IgD-negative memory B cell (primary cell): ENCODE measurements at regions not wholly inside any gene's neighbourhood (a gene's known extent, or its start where the extent isn't known, plus 50 kb on each side); places are given as distances from the start of the nearest gene placed in this dataset.
A peak's percentile ranks its signal among the peaks of the same experiment; 100 is the strongest.

Experiments
- H3K27ac Mint-ChIP-seq, 3 donors: one replicate each; pipeline ENCODE4 v1.8.0; 2020 to 2022; ENCODE audit warnings: mild to moderate bottlenecking in 3 of 3, mixed read lengths in 3 of 3, moderate library complexity in 1 of 3
- H3K27me3 Mint-ChIP-seq: one replicate; pipeline ENCODE4 v1.8.0; 2021; ENCODE audit warnings: mixed read lengths
- H3K36me3 Mint-ChIP-seq: one replicate; pipeline ENCODE4 v1.8.0; 2020; ENCODE audit warnings: mild to moderate bottlenecking, mixed read lengths
- H3K4me1 Mint-ChIP-seq, 3 donors: one replicate each; pipeline ENCODE4 v1.8.0; 2020 to 2022; ENCODE audit warnings: mixed read lengths in 3 of 3, mild to moderate bottlenecking in 1 of 3
- H3K4me3 Mint-ChIP-seq, 4 donors: one replicate each; pipeline ENCODE4 v1.8.0; 2020 to 2022; ENCODE audit warnings: mild to moderate bottlenecking in 4 of 4, mixed read lengths in 4 of 4, moderate library complexity in 3 of 4
- H3K9me3 Mint-ChIP-seq, 3 donors: one replicate each; pipeline ENCODE4 v1.8.0; 2020 to 2021; ENCODE audit warnings: mixed read lengths in 3 of 3, mild to moderate bottlenecking in 1 of 3

GRCh38 chr22:25359601-25360261, 140.3 kb downstream of the CRYBB2 start:
- Mint-ChIP-seq H3K9me3 (no peaks in the 10 kb centered on the region), H3K36me3 (peaks cover 7% of the 10 kb centered on the region), H3K27ac (no peak overlapping the region), H3K27me3 (no peaks in the 10 kb centered on the region), H3K4me1 (peaks cover 0 to 6% (median 0%) of the 10 kb centered on the region in 3 donors), H3K4me3 (no peak overlapping the region)

DNA sequence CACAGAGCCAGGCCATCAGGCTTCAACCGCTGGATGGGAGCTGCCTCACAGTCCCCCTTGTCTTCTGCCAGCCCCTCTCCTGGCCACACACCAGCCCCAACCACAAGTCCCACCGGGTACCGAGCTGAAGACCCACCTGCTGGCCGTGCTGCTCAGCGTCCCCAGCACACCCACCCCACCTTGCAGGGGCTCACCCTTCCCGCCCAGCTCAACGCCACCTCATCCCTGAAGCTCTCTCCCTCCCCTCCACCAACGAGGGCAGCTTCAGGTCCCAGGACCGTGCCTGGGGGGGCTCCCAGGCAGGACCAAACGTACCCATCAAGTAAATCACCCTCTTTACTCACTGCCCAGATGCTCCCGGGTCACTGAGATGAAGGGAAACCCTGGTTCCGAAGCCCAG, 141.0 kb downstream of the CRYBB2 start:
- peaks cover 7% of the 10 kb centered on the region for H3K36me3 Mint-ChIP-seq
- no peak overlapping the region for H3K4me3 Mint-ChIP-seq
- H3K4me1 Mint-ChIP-seq, result peaks cover 0 to 6% (median 0%) of the 10 kb centered on the region in 3 donors
- H3K27ac Mint-ChIP-seq, result no peak overlapping the region
- no peaks in the 10 kb centered on the region for H3K27me3 Mint-ChIP-seq
- H3K9me3 Mint-ChIP-seq, result no peaks in the 10 kb centered on the region

DNA sequence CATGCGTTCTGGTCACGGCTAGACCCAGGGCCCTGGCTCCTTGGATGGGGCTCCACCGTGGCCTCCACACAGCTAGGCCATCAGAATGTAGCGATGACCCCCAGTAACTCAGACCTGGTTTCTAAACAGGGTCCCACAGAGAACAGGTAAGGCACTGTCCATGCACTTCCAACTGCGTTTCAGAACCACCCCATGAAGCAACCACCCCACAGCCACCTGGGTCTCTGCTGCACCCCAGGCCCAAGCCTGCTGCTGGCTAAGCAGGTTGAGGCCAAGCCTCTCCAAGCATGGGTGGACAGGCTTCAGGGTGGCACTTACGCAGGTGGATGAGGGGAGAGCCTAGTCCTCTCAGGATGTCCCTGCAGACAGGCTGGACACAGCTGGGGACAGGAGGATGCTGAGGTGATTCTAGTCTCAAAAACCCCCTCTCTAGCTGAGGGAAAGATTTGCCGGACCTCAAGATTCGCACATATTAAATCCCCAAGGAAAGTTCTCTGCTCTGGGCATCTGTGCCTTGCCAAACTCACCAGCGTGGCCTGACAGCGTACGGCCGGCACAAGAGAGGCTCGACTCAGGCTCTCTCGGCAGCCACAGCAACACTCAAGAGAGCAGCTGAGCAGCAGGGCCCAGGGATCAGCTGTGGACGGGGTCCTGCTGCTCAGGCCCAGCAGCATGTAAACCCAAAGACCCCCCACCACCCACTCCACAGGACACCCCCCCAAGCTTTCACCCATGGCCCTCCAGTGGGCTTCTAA, 141.6 kb downstream of the CRYBB2 start:
- no peaks in the 10 kb centered on the region for H3K9me3 Mint-ChIP-seq
- H3K27ac Mint-ChIP-seq, result no peak overlapping the region
- H3K27me3 Mint-ChIP-seq, result no peaks in the 10 kb centered on the region
- H3K4me3 Mint-ChIP-seq, result no peak overlapping the region
- peaks cover 0 to 6% (median 0%) of the 10 kb centered on the region in 3 donors for H3K4me1 Mint-ChIP-seq
- H3K36me3 Mint-ChIP-seq, result peaks cover 4% of the 10 kb centered on the region

DNA sequence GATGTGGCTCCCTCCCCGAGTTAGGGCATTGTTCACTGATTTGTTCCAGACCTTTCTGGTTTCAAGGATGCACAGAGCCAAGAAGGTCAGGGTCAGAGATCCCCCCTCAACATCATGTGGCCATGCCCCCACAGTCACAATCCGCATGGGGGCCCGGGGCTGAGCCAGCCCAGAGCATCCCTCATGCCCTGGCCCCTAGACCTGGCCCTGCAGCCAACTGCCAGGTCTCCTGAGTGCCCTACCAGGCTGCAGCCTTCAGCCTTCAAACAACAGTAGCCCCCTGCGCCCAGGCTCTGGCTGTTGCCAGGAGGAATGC, 142.4 kb downstream of the CRYBB2 start:
- Mint-ChIP-seq H3K27ac (peak overlapping the region in 1 of 3 donors; percentile 45), H3K36me3 (peaks cover 1% of the 10 kb centered on the region), H3K9me3 (no peaks in the 10 kb centered on the region), H3K27me3 (no peaks in the 10 kb centered on the region), H3K4me1 (peaks cover 0 to 6% (median 0%) of the 10 kb centered on the region in 3 donors), H3K4me3 (no peak overlapping the region)

GRCh38 chr22:25362215-25362882, 142.9 kb downstream of the CRYBB2 start:
- H3K9me3 Mint-ChIP-seq, result no peaks in the 10 kb centered on the region
- H3K27ac Mint-ChIP-seq, result peak overlapping the region in 1 of 3 donors; percentile 45
- no peaks in the 10 kb centered on the region for H3K27me3 Mint-ChIP-seq
- peaks cover 0 to 6% (median 0%) of the 10 kb centered on the region in 3 donors for H3K4me1 Mint-ChIP-seq
- no peaks in the 10 kb centered on the region for H3K36me3 Mint-ChIP-seq
- no peak overlapping the region for H3K4me3 Mint-ChIP-seq

DNA sequence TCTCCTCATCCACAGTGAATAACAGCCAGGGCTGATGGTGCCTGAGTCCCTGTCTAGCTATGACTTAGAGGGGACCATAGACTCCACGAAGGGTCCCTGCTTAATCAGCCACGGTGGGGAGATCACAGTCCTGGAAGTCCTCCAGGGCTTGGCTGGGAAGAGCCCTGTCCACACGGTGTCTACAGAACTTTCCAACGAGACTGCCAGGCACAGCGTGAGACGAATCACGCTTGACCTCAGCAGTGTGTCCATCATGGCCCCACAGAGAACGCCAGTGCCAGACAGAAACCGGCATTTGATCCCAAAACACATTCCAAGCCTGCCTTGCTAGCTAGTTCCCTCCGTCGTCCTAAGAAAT, 143.4 kb downstream of the CRYBB2 start:
- no peak overlapping the region for H3K4me3 Mint-ChIP-seq
- H3K9me3 Mint-ChIP-seq, result no peaks in the 10 kb centered on the region
- H3K27me3 Mint-ChIP-seq, result no peaks in the 10 kb centered on the region
- H3K4me1 Mint-ChIP-seq, result peaks cover 0 to 6% (median 0%) of the 10 kb centered on the region in 3 donors
- H3K27ac Mint-ChIP-seq, result peak overlapping the region in 1 of 3 donors; percentile 74
- H3K36me3 Mint-ChIP-seq, result peaks cover 1% of the 10 kb centered on the region

GRCh38 chr22:25363474-25363873, 144.0 kb downstream of the CRYBB2 start:
- Mint-ChIP-seq H3K4me3 (no peak overlapping the region), H3K27ac (peak overlapping the region in 1 of 3 donors; percentile 74), H3K4me1 (peaks cover 2 to 9% (median 4%) of the 10 kb centered on the region in 3 donors), H3K36me3 (peaks cover 1% of the 10 kb centered on the region), H3K27me3 (no peaks in the 10 kb centered on the region), H3K9me3 (no peaks in the 10 kb centered on the region)

GRCh38 chr22:25364281-25364680, 144.8 kb downstream of the CRYBB2 start:
- Mint-ChIP-seq H3K27me3 (no peaks in the 10 kb centered on the region), H3K27ac (peak overlapping the region in 1 of 3 donors; percentile 67)

DNA sequence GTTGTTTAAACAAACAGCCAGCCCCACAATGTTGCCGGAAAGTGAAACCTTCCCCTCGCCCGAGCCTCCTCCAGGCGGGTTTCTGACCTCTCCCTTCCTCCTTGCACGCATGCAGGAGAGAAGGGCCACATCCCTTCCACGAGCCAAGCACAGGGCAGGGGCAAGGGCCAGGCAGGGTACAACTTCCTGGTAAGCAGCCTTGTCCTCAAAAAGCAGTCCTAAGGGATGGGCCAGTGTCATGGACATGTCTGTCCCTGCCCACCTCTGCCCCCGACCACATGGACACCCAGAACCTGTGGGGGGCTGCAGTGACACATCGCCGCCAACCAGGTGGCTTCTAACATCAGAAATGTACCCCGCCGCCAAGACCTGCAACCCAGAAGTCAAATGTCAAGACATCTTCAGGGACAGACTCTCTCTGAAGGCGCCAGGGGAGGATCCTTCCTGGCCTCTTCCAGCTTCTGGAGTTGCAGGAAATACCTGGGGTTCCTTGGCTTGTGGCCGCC, 145.3 kb downstream of the CRYBB2 start:
- no peaks in the 10 kb centered on the region for H3K27me3 Mint-ChIP-seq
- H3K27ac Mint-ChIP-seq, result peak overlapping the region in 1 of 3 donors; percentile 67
- H3K4me1 Mint-ChIP-seq, result peaks cover 2 to 9% (median 7%) of the 10 kb centered on the region in 3 donors
- H3K4me3 Mint-ChIP-seq, result no peak overlapping the region
- no peaks in the 10 kb centered on the region for H3K9me3 Mint-ChIP-seq
- peaks cover 1% of the 10 kb centered on the region for H3K36me3 Mint-ChIP-seq

More at GRCh38 chr22:25364281-25364680, 144.8 kb downstream of the CRYBB2 start:
- peaks cover 2 to 9% (median 7%) of the 10 kb centered on the region in 3 donors for H3K4me1 Mint-ChIP-seq
- H3K4me3 Mint-ChIP-seq, result no peak overlapping the region
- H3K9me3 Mint-ChIP-seq, result no peaks in the 10 kb centered on the region
- peaks cover 1% of the 10 kb centered on the region for H3K36me3 Mint-ChIP-seq

- Mint-ChIP-seq H3K4me1 (peaks cover 2 to 9% (median 7%) of the 10 kb centered on the region in 3 donors), H3K4me3 (no peak overlapping the region), H3K27ac (no peak overlapping the region), H3K9me3 (no peaks in the 10 kb centered on the region), H3K36me3 (peaks cover 3% of the 10 kb centered on the region), H3K27me3 (no peaks in the 10 kb centered on the region)
Measured at GRCh38 chr22:25365491-25366261, 146.2 kb downstream of the CRYBB2 start.

GRCh38 chr22:25366408-25366807, 147.0 kb downstream of the CRYBB2 start:
- no peaks in the 10 kb centered on the region for H3K9me3 Mint-ChIP-seq

GRCh38 chr22:25366876-25367466, 147.5 kb downstream of the CRYBB2 start:
- Mint-ChIP-seq H3K4me3 (no peak overlapping the region), H3K27me3 (no peaks in the 10 kb centered on the region), H3K4me1 (peaks cover 2 to 9% (median 7%) of the 10 kb centered on the region in 3 donors), H3K9me3 (no peaks in the 10 kb centered on the region), H3K36me3 (peaks cover 3% of the 10 kb centered on the region), H3K27ac (peak overlapping the region in 2 of 3 donors; percentile 39 to 41)

More at GRCh38 chr22:25366408-25366807, 147.0 kb downstream of the CRYBB2 start:
- H3K36me3 Mint-ChIP-seq, result peaks cover 3% of the 10 kb centered on the region
- no peaks in the 10 kb centered on the region for H3K27me3 Mint-ChIP-seq
- H3K4me3 Mint-ChIP-seq, result no peak overlapping the region
- peak overlapping the region in 1 of 3 donors; percentile 39 for H3K27ac Mint-ChIP-seq
- H3K4me1 Mint-ChIP-seq, result peaks cover 2 to 9% (median 7%) of the 10 kb centered on the region in 3 donors

GRCh38 chr22:25367756-25368155, 148.3 kb downstream of the CRYBB2 start:
- H3K27ac Mint-ChIP-seq, result no peak overlapping the region
- H3K36me3 Mint-ChIP-seq, result peaks cover 6% of the 10 kb centered on the region
- H3K27me3 Mint-ChIP-seq, result no peaks in the 10 kb centered on the region
- peaks cover 2 to 8% (median 7%) of the 10 kb centered on the region in 3 donors for H3K4me1 Mint-ChIP-seq
- no peak overlapping the region for H3K4me3 Mint-ChIP-seq
- H3K9me3 Mint-ChIP-seq, result no peaks in the 10 kb centered on the region

GRCh38 chr22:25368271-25368670, 148.8 kb downstream of the CRYBB2 start:
- peak overlapping the region in 1 of 3 donors; percentile 83 for H3K27ac Mint-ChIP-seq
- H3K4me1 Mint-ChIP-seq, result peaks cover 2 to 7% (median 5%) of the 10 kb centered on the region in 3 donors
- H3K9me3 Mint-ChIP-seq, result no peaks in the 10 kb centered on the region
- H3K36me3 Mint-ChIP-seq, result peaks cover 8% of the 10 kb centered on the region
- H3K27me3 Mint-ChIP-seq, result no peaks in the 10 kb centered on the region
- no peak overlapping the region for H3K4me3 Mint-ChIP-seq
